HG02610 (cell line): ENCODE measurements at regions not wholly inside any gene's neighbourhood (a gene's known extent, or its start where the extent isn't known, plus 50 kb on each side); places are given as distances from the start of the nearest gene placed in this dataset.
A peak's percentile ranks its signal among the peaks of the same experiment; 100 is the strongest.

Experiments used
- ATAC-seq: cut with Tn5 transposase; IDR thresholded peaks from one replicate; pipeline ENCODE4 v1.9.1; 2021; ENCODE audit warnings: mild to moderate bottlenecking, moderate library complexity; ENCODE audit not compliant: unreplicated experiment

DNA sequence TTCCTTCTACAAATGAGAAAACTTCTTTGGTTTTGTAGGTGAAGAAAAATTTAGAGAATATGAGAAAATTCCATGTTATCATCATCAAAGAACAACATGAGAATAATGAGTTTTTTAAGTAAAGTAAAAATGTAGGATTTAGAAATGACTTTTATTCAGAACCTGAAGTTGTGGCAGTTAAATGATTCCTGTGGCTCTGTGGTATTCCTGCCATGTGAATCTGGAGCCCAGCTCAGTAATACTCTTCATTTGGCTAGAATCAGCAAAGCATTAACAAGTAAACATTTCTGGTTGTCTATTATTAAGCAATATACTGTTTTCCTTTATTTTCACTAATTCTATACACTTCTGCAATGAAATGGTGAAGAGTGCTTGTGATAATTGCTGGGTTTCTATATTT is 95.6 kb upstream of the E2F7 start:
- no peak for ATAC-seq

DNA sequence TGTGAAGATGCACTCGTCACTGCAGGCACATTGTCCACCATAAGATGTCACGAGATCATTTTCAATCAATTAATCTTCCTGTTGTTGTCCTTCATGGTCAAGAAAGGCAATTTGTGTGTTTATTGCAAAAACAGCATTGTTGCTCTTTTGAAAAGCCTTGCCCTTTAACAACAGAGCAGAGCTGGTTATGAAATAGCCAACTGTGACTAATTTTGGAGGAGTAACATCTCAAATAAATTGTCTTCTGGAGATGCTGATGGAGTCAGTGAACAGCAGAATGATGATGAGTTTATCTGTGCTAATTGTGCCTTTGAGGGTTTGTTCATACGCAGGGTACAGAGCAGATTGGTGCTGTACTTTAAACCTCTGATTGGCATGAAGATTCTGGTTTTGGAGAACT is 88.3 kb upstream of the E2F7 start:
- no peak for ATAC-seq

DNA sequence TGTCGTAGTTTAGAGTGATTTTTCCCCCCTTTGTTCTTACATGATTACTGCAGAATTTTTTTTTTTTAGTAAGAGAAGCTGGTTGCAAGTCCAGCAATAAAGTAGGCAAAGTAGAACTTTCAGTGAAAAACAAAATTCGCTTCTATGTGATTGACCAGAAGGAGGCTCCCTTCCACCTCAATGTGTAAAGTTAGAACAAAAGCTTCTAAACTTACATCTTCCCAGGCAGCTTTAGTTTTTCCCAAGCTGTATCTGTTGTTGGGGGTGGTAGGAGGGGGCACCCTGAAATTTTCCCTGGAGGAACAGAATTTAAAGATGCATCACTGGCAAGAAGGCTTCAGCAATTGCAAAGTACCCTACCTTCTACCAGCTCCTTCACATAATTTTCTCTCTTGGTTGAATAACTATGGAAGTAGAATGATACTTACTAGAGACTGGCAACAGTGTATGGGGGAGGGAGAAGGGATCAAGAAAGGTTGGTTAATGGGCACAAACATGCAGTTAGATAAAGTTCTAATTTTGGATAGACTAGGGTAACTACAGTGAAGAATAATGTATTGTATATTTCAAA is 87.3 kb upstream of the E2F7 start:
- ATAC-seq = no peak

DNA sequence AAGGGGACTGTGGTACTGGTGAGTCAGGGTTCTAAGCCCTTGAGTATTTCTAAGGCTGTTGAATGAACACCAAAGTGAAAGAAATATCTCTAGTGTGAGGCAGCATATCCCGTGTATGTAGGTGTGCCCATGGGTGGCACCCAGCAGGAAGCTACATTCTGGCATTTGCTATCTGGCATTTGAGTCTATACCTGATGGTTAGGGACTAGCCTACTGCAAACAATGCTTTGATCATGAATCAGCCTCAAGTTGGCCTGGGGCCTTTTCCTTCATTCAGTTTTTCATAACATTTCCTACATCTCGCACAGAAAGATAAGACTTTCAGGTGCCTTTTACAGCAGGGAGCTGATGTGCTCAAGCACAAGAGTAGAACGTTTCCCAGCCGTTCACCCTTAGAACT is 85.7 kb upstream of the E2F7 start:
- no peak for ATAC-seq

DNA sequence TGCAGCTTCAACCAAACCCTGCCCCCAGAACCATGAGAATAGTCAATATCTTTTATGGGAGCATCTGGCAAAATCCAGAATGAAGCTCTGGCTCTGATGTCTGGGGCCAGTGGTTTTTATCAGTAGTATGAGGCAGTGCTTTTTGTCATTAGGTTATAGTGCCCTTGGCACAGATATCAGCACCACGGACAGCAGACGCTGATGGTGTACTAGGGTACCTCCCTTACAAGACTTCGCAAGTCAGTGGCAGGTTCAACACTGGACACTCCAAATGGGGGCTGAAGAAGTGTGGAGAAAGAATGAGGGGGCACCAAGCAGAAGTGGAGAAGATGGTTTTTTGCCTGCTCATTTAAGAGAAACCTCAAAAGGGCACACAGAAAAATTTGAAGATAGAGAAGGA is 68.2 kb upstream of the E2F7 start:
- no peak for ATAC-seq

DNA sequence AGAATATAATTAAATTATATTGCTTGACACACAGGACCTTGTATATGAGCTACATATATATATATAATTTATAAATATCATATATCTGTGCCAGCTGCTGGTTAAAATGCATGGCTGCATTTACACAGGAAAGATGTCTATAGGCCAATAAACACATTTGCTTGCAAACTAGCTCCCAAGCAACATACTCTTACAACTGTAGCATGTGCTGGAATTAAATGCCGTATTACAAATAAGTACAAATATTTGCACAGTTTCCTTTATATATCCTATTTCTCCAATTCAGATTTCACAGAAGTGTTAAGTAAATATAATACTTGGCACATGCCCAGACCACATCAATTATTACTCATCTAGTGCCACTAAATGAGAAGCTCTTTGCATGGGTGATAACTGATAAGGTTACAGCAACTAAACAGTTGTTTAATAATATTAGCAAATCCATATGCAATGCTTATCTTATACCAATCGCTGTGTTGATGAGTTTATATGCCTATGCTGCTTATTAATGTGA is 66.7 kb upstream of the E2F7 start:
- no peak for ATAC-seq

DNA sequence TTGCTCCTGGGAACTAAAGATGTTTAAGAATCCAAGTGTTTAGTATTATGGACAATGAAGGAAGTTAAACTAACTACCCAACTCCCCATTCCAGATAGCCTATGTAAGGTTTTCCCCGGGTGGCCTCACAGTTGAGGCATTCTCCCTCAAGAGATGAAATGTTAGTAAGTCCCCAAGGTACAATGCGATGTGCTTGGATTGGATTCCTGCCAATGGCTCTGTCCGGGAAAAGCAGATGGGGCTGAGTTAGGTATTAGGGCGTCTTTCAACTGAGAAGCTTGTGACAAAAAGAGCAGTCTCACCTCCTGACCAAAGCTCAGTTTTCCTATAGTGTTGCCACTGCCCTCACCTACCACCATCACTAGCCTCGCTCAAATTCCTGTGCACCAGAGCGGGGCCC is 64.8 kb upstream of the E2F7 start:
- no peak for ATAC-seq

DNA sequence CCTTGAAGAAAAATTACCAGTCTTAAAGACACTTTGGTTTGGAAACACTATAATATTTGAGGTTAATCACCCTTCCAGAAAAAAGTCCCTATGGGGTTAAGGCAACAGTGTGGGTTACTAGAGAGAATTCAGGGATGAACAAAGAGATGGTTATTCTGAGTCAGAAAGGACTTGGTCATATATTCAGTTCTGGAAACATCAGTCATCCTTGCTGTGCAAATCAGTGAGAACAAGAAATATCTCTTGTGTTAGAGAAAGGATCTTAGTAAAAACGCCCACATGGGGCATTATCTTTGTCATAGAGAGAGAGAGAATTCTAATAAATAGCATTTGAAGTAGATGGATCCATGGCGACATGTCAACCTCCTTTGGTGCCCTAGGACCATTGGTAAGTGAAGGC is 59.4 kb upstream of the E2F7 start:
- ATAC-seq = peak; percentile 95

DNA sequence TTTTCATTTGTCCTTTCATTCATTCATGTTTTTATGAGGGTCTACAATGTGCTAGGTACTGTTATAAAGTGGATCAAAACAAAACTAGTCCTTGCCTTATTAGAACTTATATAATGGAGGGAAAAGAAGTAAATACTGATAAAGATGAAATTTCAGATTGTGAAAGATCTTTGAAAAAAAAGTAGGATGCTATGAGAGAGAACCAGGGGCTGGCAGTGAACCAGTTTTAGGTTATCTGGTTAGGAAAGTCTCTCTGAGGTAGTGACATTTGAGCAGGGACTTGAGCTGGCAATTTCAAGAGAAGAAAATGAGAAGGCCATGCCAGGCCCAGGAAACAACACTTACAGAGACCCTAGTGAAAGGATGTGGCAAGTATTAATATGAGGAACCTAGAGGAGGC is 57.3 kb upstream of the E2F7 start:
- ATAC-seq = no peak

DNA sequence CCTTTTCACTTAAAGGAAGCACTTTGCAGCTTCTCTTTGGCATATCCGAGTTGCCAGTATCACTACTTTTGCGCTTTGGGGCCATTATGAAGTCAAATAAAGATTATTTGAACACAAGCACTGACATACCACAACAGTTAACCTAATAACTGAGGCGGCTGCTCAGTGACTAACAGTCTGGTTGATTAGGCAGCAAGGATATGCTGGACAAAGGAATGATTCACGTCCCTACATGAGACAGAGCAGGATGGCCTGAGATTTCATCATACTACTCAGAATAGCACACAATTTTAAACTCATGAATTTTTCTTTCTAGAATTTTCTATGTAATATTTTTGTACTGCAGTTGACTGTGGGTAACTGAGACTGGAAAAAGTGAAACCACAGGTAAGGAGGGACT is 56.9 kb upstream of the E2F7 start:
- ATAC-seq = no peak

DNA sequence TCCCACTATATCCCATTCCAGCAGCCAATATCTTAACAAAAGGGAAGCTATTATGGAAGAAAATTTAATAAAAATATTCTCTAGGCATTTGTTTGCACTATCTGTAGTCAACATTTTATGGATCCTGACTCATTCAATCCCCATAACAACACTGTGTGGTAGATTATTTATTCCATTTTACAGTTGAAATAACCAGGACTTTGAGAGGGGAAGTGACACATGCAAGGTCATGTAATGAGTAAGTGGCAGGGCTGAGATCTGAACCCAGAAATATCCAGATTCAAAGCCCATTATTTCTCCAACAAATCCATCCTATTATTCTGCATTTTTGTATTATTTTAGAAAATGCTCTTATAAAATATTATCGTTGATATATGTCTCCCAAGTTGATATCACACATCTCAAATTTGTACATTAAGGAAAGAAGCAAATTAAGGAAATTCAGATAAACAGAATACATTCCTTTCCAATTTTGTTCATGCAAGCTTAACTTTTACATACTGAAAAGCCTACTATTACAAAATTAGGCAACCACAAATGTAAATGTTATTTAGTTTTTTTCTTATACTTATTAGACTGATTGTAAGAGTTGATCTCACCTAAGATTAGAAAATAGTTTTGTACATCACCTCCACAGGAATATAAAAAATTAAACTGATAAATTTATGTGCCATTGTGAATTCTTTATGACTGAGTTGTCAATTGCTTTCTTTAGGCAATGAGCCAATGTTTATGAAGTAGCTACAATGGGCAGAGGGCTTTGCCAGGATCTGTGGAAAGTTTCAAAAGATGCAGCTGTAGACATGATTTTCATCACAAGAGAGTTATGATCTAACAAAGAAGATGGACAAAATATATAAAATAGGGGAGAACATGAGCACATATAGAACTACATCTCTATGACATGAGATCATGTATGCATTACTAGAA is 55.1 kb upstream of the E2F7 start:
- no peak for ATAC-seq

DNA sequence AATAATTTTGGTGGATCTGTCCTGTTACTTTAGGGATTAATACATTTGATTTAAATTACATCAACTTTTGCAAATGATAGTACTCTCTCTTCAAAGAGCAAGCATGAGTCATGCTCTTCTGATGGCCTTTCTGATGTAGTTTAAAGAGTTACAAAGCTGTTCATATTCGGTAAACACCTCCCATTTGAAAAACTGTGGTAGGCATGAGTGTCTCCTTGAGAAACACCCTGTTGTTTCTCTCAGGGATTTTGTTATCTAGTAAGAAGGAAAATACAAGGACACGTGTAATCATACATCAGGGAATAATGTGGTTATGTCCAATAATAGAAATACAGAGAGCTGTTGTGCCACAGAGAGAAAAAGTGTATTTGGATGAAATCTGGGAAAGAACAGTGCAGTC is 53.3 kb upstream of the E2F7 start:
- no peak for ATAC-seq

DNA sequence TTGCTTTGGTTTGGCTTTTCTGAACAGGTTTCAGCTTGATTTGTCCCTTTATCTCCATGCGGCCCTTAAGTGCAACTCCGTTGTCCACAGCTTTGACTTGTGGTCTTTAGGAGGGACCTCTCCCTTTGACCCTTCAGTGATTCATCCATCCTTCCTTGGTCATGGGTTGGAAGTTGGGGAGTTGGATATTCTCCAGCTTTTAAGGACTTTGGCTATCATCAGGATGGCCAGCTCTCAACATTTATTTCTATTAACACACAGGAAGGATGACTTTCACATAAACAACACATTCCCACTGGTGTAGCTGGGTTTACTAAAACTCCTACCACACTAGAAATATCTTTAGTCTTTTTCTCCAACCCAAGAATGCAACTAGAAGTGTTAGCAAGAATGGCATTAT is 50.9 kb upstream of the E2F7 start:
- ATAC-seq = no peak

DNA sequence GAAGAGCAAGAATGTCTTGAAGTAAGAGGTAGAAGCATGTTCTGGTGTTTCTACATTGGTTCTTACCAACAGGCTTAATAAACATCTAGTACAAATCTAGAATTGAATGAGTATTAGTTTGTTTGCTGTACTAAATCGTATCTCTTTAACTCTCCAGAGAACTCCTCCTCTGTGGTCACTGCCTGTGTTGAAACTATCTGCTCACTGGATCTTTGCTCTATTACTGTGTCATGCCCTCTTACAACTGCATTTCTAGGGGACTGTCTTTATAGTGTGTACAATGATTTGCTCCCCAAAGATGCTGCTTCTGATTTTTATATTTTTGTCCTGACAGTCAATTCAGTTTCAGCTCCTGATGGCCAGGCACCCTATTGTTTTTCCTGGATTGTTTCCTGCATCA is 50.1 kb upstream of the E2F7 start:
- ATAC-seq = no peak
